ENCODE measurements at regions not wholly inside any gene's neighbourhood (a gene's known extent, or its start where the extent isn't known, plus 50 kb on each side); places are given as distances from the start of the nearest gene placed in this dataset.

GRCh38 chr10:23715363-23715762 lies 276.5 kb downstream of the OTUD1 start:
- no peak for TF ChIP-seq CTCF (IDR thresholded peaks at IDR 0.05)
- 94 to 99% methylated on average over 1 of the region's 1 CpG for WGBS, 2 donors
- Histone ChIP-seq H3K4me1 (no peaks in the 10 kb centered on the region), H3K9me3 (no peaks in the 10 kb centered on the region), H3K36me3 (no peaks in the 10 kb centered on the region), H3K4me3 (no peak overlapping the region), H3K27ac (no peak overlapping the region), H3K27me3 (peaks cover 0 to 14% (median 0%) of the 10 kb centered on the region in 7 donors)
- no peak for DNase-seq
- no peak for ATAC-seq
- intact Hi-C loops (cut with DNase I): no loop called here

- Histone ChIP-seq H3K36me3 (no peaks in the 10 kb centered on the region), H3K27me3 (peaks cover 0 to 14% (median 2%) of the 10 kb centered on the region in 7 donors), H3K27ac (no peak overlapping the region), H3K4me1 (no peaks in the 10 kb centered on the region), H3K9me3 (peaks cover 0 to 4% (median 0%) of the 10 kb centered on the region in 11 donors), H3K4me3 (no peak overlapping the region)
- ATAC-seq: no peak
- DNase-seq: no peak
- no peak for TF ChIP-seq CTCF (IDR thresholded peaks at IDR 0.05)
- 57 to 58% methylated on average over 2 of the region's 2 CpGs for WGBS, 2 donors
- intact Hi-C loops (cut with DNase I): no loop called here
Observed at GRCh38 chr10:23717913-23718312, 279.0 kb downstream of the OTUD1 start.

- 73 to 82% methylated on average over 3 of the region's 3 CpGs for WGBS, 2 donors
Observed at GRCh38 chr10:23718946-23719345, 280.1 kb downstream of the OTUD1 start.

GRCh38 chr10:23723796-23724195 lies 284.9 kb downstream of the OTUD1 start:
- Histone ChIP-seq H3K4me1 (no peaks in the 10 kb centered on the region), H3K27me3 (peaks cover 0 to 2% (median 0%) of the 10 kb centered on the region in 7 donors), H3K36me3 (no peaks in the 10 kb centered on the region), H3K27ac (no peak overlapping the region), H3K9me3 (peaks cover 0 to 7% (median 0%) of the 10 kb centered on the region in 11 donors), H3K4me3 (no peak overlapping the region)
- WGBS, 2 donors: 80 to 82% methylated on average over 6 of the region's 6 CpGs
- ATAC-seq (no peak), DNase-seq (no peak)
- intact Hi-C loops (cut with DNase I): no loop called here
- no peak for TF ChIP-seq CTCF (IDR thresholded peaks at IDR 0.05)

More at GRCh38 chr10:23718946-23719345, 280.1 kb downstream of the OTUD1 start:
- peaks cover 0 to 14% (median under 1%) of the 10 kb centered on the region in 7 donors for H3K27me3 ChIP-seq
- no peaks in the 10 kb centered on the region for H3K4me1 ChIP-seq
- intact Hi-C loops (cut with DNase I): no loop called here
- DNase-seq (no peak), ATAC-seq (no peak)
- no peaks in the 10 kb centered on the region for H3K36me3 ChIP-seq
- peaks cover 0 to 4% (median 0%) of the 10 kb centered on the region in 11 donors for H3K9me3 ChIP-seq
- H3K27ac ChIP-seq: no peak overlapping the region
- H3K4me3 ChIP-seq: no peak overlapping the region
- no peak for TF ChIP-seq CTCF (IDR thresholded peaks at IDR 0.05)

Measured in heart right ventricle (tissue), 16 donors.